GM23248 (cell line): ENCODE measurements at regions not wholly inside any gene's neighbourhood (a gene's known extent, or its start where the extent isn't known, plus 50 kb on each side); places are given as distances from the start of the nearest gene placed in this dataset.

Experiments
- DNase-seq: peaks from one replicate; pipeline ENCODE4 v3.0.0-alpha.2; 2015
- H2AFZ ChIP-seq: fragments of 200-600 bp; sonication (generic); 2 replicates; pipeline ENCODE4 v1.6.1; 2016; ENCODE audit warnings: antibody characterized with exemption
- H3F3A ChIP-seq: fragments of 200-600 bp; sonication (generic); 2 replicates; pipeline ENCODE4 v1.6.1; 2016; ENCODE audit warnings: mild to moderate bottlenecking, antibody characterized with exemption, mixed run types; ENCODE audit not compliant: insufficient read depth
- H3K27ac ChIP-seq: fragments of 200-600 bp; sonication (generic); 2 replicates; pipeline ENCODE4 v1.5.1; 2016; ENCODE audit warnings: mild to moderate bottlenecking
- H3K27me3 ChIP-seq: fragments of 200-600 bp; sonication (generic); replicated peaks from 2 replicates; pipeline ENCODE4 v1.6.1; 2016; ENCODE audit warnings: mild to moderate bottlenecking; ENCODE audit not compliant: insufficient read depth
- H3K36me3 ChIP-seq: fragments of 200-600 bp; sonication (generic); 2 replicates; pipeline ENCODE4 v1.6.1; 2016; ENCODE audit warnings: low read depth, mild to moderate bottlenecking
- H3K4me1 ChIP-seq: fragments of 200-600 bp; sonication (generic); 2 replicates; pipeline ENCODE4 v1.6.1; 2016; ENCODE audit warnings: mild to moderate bottlenecking; ENCODE audit not compliant: insufficient read depth
- H3K4me2 ChIP-seq: fragments of 200-600 bp; sonication (generic); one replicate; pipeline ENCODE4 v1.6.1; 2016; ENCODE audit warnings: mild to moderate bottlenecking; ENCODE audit not compliant: unreplicated experiment
- H3K4me3 ChIP-seq: fragments of 200-600 bp; sonication (generic); 2 replicates; pipeline ENCODE4 v1.5.1; 2016; ENCODE audit warnings: mild to moderate bottlenecking
- H3K79me2 ChIP-seq: fragments of 200-600 bp; sonication (generic); 2 replicates; pipeline ENCODE4 v1.6.1; 2016; ENCODE audit warnings: mild to moderate bottlenecking; ENCODE audit not compliant: insufficient read depth
- H3K9ac ChIP-seq: fragments of 200-600 bp; sonication (generic); 2 replicates; pipeline ENCODE4 v1.6.1; 2016; ENCODE audit warnings: mild to moderate bottlenecking
- H3K9me2 ChIP-seq: fragments of 200-600 bp; sonication (generic); 2 replicates; pipeline ENCODE4 v1.6.1; 2016; ENCODE audit warnings: mixed run types, mild to moderate bottlenecking, moderate library complexity; ENCODE audit not compliant: insufficient read depth
- H3K9me3 ChIP-seq: fragments of 200-600 bp; sonication (generic); one replicate; pipeline ENCODE4 v1.6.1; 2017; ENCODE audit warnings: low read depth
- H4K20me1 ChIP-seq: fragments of 200-600 bp; sonication (generic); 2 replicates; pipeline ENCODE4 v1.6.0; 2016; ENCODE audit not compliant: insufficient read depth
- EZH2 ChIP-seq: fragments of 200-600 bp; sonication (generic); IDR thresholded peaks from 2 replicates; pipeline ENCODE4 v1.6.1; 2018; ENCODE audit warnings: antibody characterized with exemption, mild to moderate bottlenecking; ENCODE audit not compliant: insufficient read depth, poor library complexity, severe bottlenecking
- EZH2phosphoT487 ChIP-seq: fragments of 200-600 bp; sonication (generic); IDR thresholded peaks from 2 replicates; pipeline ENCODE4 v1.6.1; 2018; ENCODE audit warnings: antibody characterized with exemption, moderate library complexity, mild to moderate bottlenecking, low read depth; ENCODE audit not compliant: insufficient read depth
- WGBS, 2 experiments: methylation state at CpG; one replicate each; pipeline ENCODE4 v1.1.6; 2015 to 2017; ENCODE audit warnings: low lambda C conversion rate in 2 of 2, low coverage in 1 of 2; ENCODE audit errors: missing lambda C conversion rate in 2 of 2; 5-methylcytosine and 5-hydroxymethylcytosine counted together
- in situ Hi-C: fragments of 300-500 bp; cut with MboI; formaldehyde crosslinking; loops from 2 replicates; pipeline ENCODE4 v1.15.0; 2020

GRCh38 chr6:132147530-132148011, 196.4 kb upstream of the CCN2 start:
- Histone ChIP-seq H3K36me3 (no peaks in the 10 kb centered on the region), H3K9me2 (no peaks in the 10 kb centered on the region), H3K79me2 (no peaks in the 10 kb centered on the region), H3K27ac (peak overlapping the region; percentile 88), H3K4me3 (no peak overlapping the region), H3K9me3 (no peaks in the 10 kb centered on the region), H2AFZ (0 out of 2 replicates have a peak overlapping the region, but pooled peaks have one; percentile 4), H3K4me2 (peak overlapping the region; percentile 56), H3K27me3 (no peaks in the 10 kb centered on the region), H3K4me1 (peaks cover 42% of the 10 kb centered on the region), H3F3A (peaks cover 38% of the 10 kb centered on the region), H4K20me1 (no peaks in the 10 kb centered on the region), H3K9ac (peak overlapping the region; percentile 61)
- no peak for TF ChIP-seq EZH2
- 0 out of 2 replicates have a peak, but pooled peaks have one; percentile 54 for TF ChIP-seq EZH2phosphoT487
- peak; percentile 99 for DNase-seq
- in situ Hi-C loops: loop anchor here (25.0 kb wide), 1 partner anchor 185 kb away; the partner anchor contains the start of gene CCN2
- 0 to 2% methylated on average over 2 of the region's 2 CpGs for WGBS, 2 experiments

- H3K9me3 ChIP-seq: no peaks in the 10 kb centered on the region
- no peaks in the 10 kb centered on the region for H3K9me2 ChIP-seq
- no peaks in the 10 kb centered on the region for H3K36me3 ChIP-seq
- no peak overlapping the region for H3K4me3 ChIP-seq
- H3K4me1 ChIP-seq: peaks cover 41% of the 10 kb centered on the region
- no peak for TF ChIP-seq EZH2phosphoT487
- no peak for TF ChIP-seq EZH2
- in situ Hi-C loops: loop anchor here (25.0 kb wide), 1 partner anchor 182 kb away; the partner anchor contains the start of gene CCN2
- no peaks in the 10 kb centered on the region for H3K79me2 ChIP-seq
- no peak for DNase-seq
- no peaks in the 10 kb centered on the region for H3K27me3 ChIP-seq
- no peak overlapping the region for H3K27ac ChIP-seq
- H4K20me1 ChIP-seq: no peaks in the 10 kb centered on the region
- H2AFZ ChIP-seq: peak overlapping the region; percentile 23; the same call in 1 of the 2 replicates
- peaks cover 36% of the 10 kb centered on the region for H3F3A ChIP-seq
- H3K4me2 ChIP-seq: no peak overlapping the region
- H3K9ac ChIP-seq: no peak overlapping the region
Observed at GRCh38 chr6:132144456-132144855, 193.3 kb upstream of the CCN2 start.

- in situ Hi-C loops: loop anchor here (25.0 kb wide), 1 partner anchor 181 kb away; the partner anchor contains the start of gene CCN2
- Histone ChIP-seq H3K9ac (no peak overlapping the region), H3K4me3 (no peak overlapping the region), H3K27me3 (no peaks in the 10 kb centered on the region), H3K4me1 (peaks cover 30% of the 10 kb centered on the region), H3K9me2 (no peaks in the 10 kb centered on the region), H3F3A (peaks cover 24% of the 10 kb centered on the region), H3K36me3 (no peaks in the 10 kb centered on the region), H3K9me3 (no peaks in the 10 kb centered on the region), H2AFZ (no peak overlapping the region), H3K4me2 (no peak overlapping the region), H4K20me1 (no peaks in the 10 kb centered on the region), H3K79me2 (no peaks in the 10 kb centered on the region), H3K27ac (no peak overlapping the region)
- DNase-seq: no peak
- TF ChIP-seq EZH2 (no peak), EZH2phosphoT487 (no peak)
- 52 to 57% methylated on average over 1 of the region's 1 CpG for WGBS, 2 experiments
Observed at GRCh38 chr6:132143258-132143657, 192.1 kb upstream of the CCN2 start.

- DNase-seq: no peak
- H3K79me2 ChIP-seq: no peaks in the 10 kb centered on the region
- H3K9me3 ChIP-seq: no peaks in the 10 kb centered on the region
- no peaks in the 10 kb centered on the region for H3K9me2 ChIP-seq
- no peaks in the 10 kb centered on the region for H4K20me1 ChIP-seq
- H3K27me3 ChIP-seq: no peaks in the 10 kb centered on the region
- H3F3A ChIP-seq: peaks cover 19% of the 10 kb centered on the region
- H3K4me1 ChIP-seq: peaks cover 29% of the 10 kb centered on the region
- in situ Hi-C loops: loop anchor here (25.0 kb wide), 1 partner anchor 180 kb away; the partner anchor contains the start of gene CCN2
- TF ChIP-seq EZH2phosphoT487: no peak
- H3K36me3 ChIP-seq: no peaks in the 10 kb centered on the region
- no peak overlapping the region for H2AFZ ChIP-seq
- no peak overlapping the region for H3K9ac ChIP-seq
- no peak overlapping the region for H3K4me2 ChIP-seq
- no peak overlapping the region for H3K27ac ChIP-seq
- H3K4me3 ChIP-seq: no peak overlapping the region
Observed at GRCh38 chr6:132142768-132143167, 191.6 kb upstream of the CCN2 start.

GRCh38 chr6:132142308-132142707, 191.1 kb upstream of the CCN2 start:
- H3K4me3 ChIP-seq: no peak overlapping the region
- H3K36me3 ChIP-seq: no peaks in the 10 kb centered on the region
- no peak overlapping the region for H3K9ac ChIP-seq
- in situ Hi-C loops: loop anchor here (25.0 kb wide), 1 partner anchor 180 kb away; the partner anchor contains the start of gene CCN2
- no peak overlapping the region for H3K4me2 ChIP-seq
- H3K79me2 ChIP-seq: no peaks in the 10 kb centered on the region
- H3K27ac ChIP-seq: no peak overlapping the region
- peaks cover 34% of the 10 kb centered on the region for H3K4me1 ChIP-seq
- no peak for DNase-seq
- WGBS, 2 experiments: 9 to 15% methylated on average over 1 of the region's 1 CpG
- no peaks in the 10 kb centered on the region for H3K27me3 ChIP-seq
- peaks cover 19% of the 10 kb centered on the region for H3F3A ChIP-seq
- H2AFZ ChIP-seq: 0 out of 2 replicates have a peak overlapping the region, but pooled peaks have one; percentile 32
- TF ChIP-seq EZH2phosphoT487 (no peak), EZH2 (no peak)
- H3K9me3 ChIP-seq: no peaks in the 10 kb centered on the region
- H4K20me1 ChIP-seq: no peaks in the 10 kb centered on the region
- H3K9me2 ChIP-seq: no peaks in the 10 kb centered on the region
